COR-L47 (cell line): ENCODE measurements at regions not wholly inside any gene's neighbourhood (a gene's known extent, or its start where the extent isn't known, plus 50 kb on each side); places are given as distances from the start of the nearest gene placed in this dataset.

Source experiments
- DNase-seq: peaks from one replicate; lab custom pipeline; 2025; lab: John Stamatoyannopoulos, UW

- DNase-seq: no peak
These were observed 102.5 kb upstream of the RIPOR2 start for GRCh38 chr6:25038300-25038699.

GRCh38 chr6:25038999-25039398, 103.2 kb upstream of the RIPOR2 start:
- DNase-seq: no peak

GRCh38 chr6:25041485-25042035, 105.8 kb upstream of the RIPOR2 start:
- no peak for DNase-seq

GRCh38 chr6:25042036-25042521, 106.3 kb upstream of the RIPOR2 start:
- DNase-seq: no peak

GRCh38 chr6:25042536-25042935, 106.8 kb upstream of the RIPOR2 start:
- DNase-seq: no peak

- no peak for DNase-seq
These were observed 107.4 kb upstream of the RIPOR2 start for GRCh38 chr6:25042984-25043725.

GRCh38 chr6:25043892-25044291, 108.1 kb upstream of the RIPOR2 start:
- DNase-seq: no peak

- DNase-seq: no peak
These were observed 111.2 kb upstream of the RIPOR2 start for GRCh38 chr6:25046942-25047341.

GRCh38 chr6:25050356-25050755, 114.6 kb upstream of the RIPOR2 start:
- no peak for DNase-seq

GRCh38 chr6:25051083-25051482, 115.3 kb upstream of the RIPOR2 start:
- no peak for DNase-seq

- DNase-seq: no peak
These were observed 116.4 kb upstream of the RIPOR2 start for GRCh38 chr6:25052181-25052580.

- no peak for DNase-seq
These were observed 118.2 kb upstream of the RIPOR2 start for GRCh38 chr6:25053875-25054371.

- no peak for DNase-seq
These were observed 118.7 kb upstream of the RIPOR2 start for GRCh38 chr6:25054469-25054868.

- no peak for DNase-seq
These were observed 120.4 kb upstream of the RIPOR2 start for GRCh38 chr6:25056130-25056529.

- DNase-seq: no peak
These were observed 121.5 kb upstream of the RIPOR2 start for GRCh38 chr6:25057111-25057905.

GRCh38 chr6:25058441-25058840, 122.7 kb upstream of the RIPOR2 start:
- no peak for DNase-seq

GRCh38 chr6:25058941-25059340, 123.2 kb upstream of the RIPOR2 start:
- no peak for DNase-seq

GRCh38 chr6:25060522-25060921, 124.8 kb upstream of the RIPOR2 start:
- DNase-seq: no peak

GRCh38 chr6:25061289-25061936, 125.7 kb upstream of the RIPOR2 start:
- no peak for DNase-seq

GRCh38 chr6:25062070-25062811, 126.5 kb upstream of the RIPOR2 start:
- DNase-seq: no peak

GRCh38 chr6:25064006-25064405, 128.2 kb upstream of the RIPOR2 start:
- no peak for DNase-seq

- no peak for DNase-seq
These were observed 129.9 kb upstream of the RIPOR2 start for GRCh38 chr6:25065666-25066065.
